ENCODE measurements at regions not wholly inside any gene's neighbourhood (a gene's known extent, or its start where the extent isn't known, plus 50 kb on each side); places are given as distances from the start of the nearest gene placed in this dataset.

GRCh38 chr6:86535100-86535499 is 402.2 kb upstream of the HTR1E start:
- Histone ChIP-seq H2BK20ac (ENCODE audit: low read depth, low read length, poor library complexity, severe bottlenecking) (no peak overlapping the region), H2BK12ac (ENCODE audit: insufficient read length, low read depth, low read length) (no peak overlapping the region), H4K91ac (ENCODE audit: insufficient read length, low read depth, low read length) (no peak overlapping the region), H2BK120ac (ENCODE audit: low read depth, low read length, poor library complexity, severe bottlenecking) (no peak overlapping the region), H3K23me2 (ENCODE audit: insufficient read length, low read depth, low read length, poor library complexity, severe bottlenecking) (no peaks in the 10 kb centered on the region), H2BK15ac (ENCODE audit: low read depth, low read length) (no peak overlapping the region), H4K20me1 (ENCODE audit: control insufficient read depth, insufficient read depth, insufficient read length) (no peaks in the 10 kb centered on the region), H3K4me2 (ENCODE audit: insufficient read depth, insufficient read length, low read length) (no peak overlapping the region), H3K4me1 (ENCODE audit: insufficient read depth, low read length) (no peaks in the 10 kb centered on the region), H3T11ph (ENCODE audit: low read length) (no peak overlapping the region), H4K8ac (replicated peaks; ENCODE audit: insufficient read length, low read depth, low read length) (no peak overlapping the region), H3K23ac (ENCODE audit: insufficient read length, low read depth, low read length) (no peak overlapping the region), H3K56ac (ENCODE audit: insufficient read length, low read depth, low read length) (no peak overlapping the region), H3K27ac (ENCODE audit: insufficient read length, low read depth, low read length) (no peak overlapping the region), H3K79me2 (ENCODE audit: insufficient read depth, low read length) (no peaks in the 10 kb centered on the region), H3K79me1 (ENCODE audit: insufficient read depth, low read depth, low read length, poor library complexity, severe bottlenecking) (no peaks in the 10 kb centered on the region), H3K9me3 (ENCODE audit: control insufficient read depth, low read depth, low read length) (no peaks in the 10 kb centered on the region), H3K9ac (ENCODE audit: extremely low read depth, insufficient read length, low read length) (no peak overlapping the region), H4K5ac (ENCODE audit: insufficient read length, low read depth, low read length) (no peak overlapping the region), H3K4ac (ENCODE audit: low read depth, low read length) (no peak overlapping the region), H3K14ac (ENCODE audit: insufficient read depth, low read length) (no peak overlapping the region), H2AK5ac (ENCODE audit: insufficient read length, low read length) (no peak overlapping the region), H3K27me3 (ENCODE audit: insufficient read depth, low read length) (no peaks in the 10 kb centered on the region), H3K18ac (ENCODE audit: insufficient read length, low read depth, low read length) (no peak overlapping the region), H2BK5ac (ENCODE audit: insufficient read length, low read length) (no peak overlapping the region), H2AFZ (ENCODE audit: low read length) (no peak overlapping the region)
- no peak for TF ChIP-seq CTCF (conservative IDR thresholded peaks at IDR 0.05)
- Mint-ChIP-seq H3K36me3 (ENCODE audit: insufficient read depth in 1 of 3, low read depth in 3 of 3) (no peaks in the 10 kb centered on the region), H3K4me1 (no peaks in the 10 kb centered on the region), H3K4me3 (no peak overlapping the region), H3K27me3 (ENCODE audit: low read depth) (no peaks in the 10 kb centered on the region; the same call in 1 of the 2 replicates), H3K27ac (no peak overlapping the region), H3K9me3 (no peaks in the 10 kb centered on the region; a peak in 1 of 5 replicates)
- no CpG with 5 or more reads among the region's 1 CpG for WGBS (ENCODE audit: extremely low coverage, insufficient read length, low lambda C conversion rate)
- DNase-seq: no peak
